HG03025 (cell line): ENCODE measurements at regions not wholly inside any gene's neighbourhood (a gene's known extent, or its start where the extent isn't known, plus 50 kb on each side); places are given as distances from the start of the nearest gene placed in this dataset.

Experiments
- ATAC-seq: cut with Tn5 transposase; IDR thresholded peaks from one replicate; pipeline ENCODE4 v1.9.1; 2021; ENCODE audit warnings: mild to moderate bottlenecking, moderate library complexity; ENCODE audit not compliant: unreplicated experiment, low FRiP score

GRCh38 chr5:2201421-2201820, 318.7 kb upstream of the IRX4 start:
- no peak for ATAC-seq

GRCh38 chr5:2201011-2201410, 318.3 kb upstream of the IRX4 start:
- ATAC-seq: no peak

GRCh38 chr5:2200261-2200950, 317.7 kb upstream of the IRX4 start:
- no peak for ATAC-seq

- ATAC-seq: no peak
Measured at GRCh38 chr5:2199697-2200096, 317.0 kb upstream of the IRX4 start.

- no peak for ATAC-seq
Measured at GRCh38 chr5:2196989-2197619, 314.4 kb upstream of the IRX4 start.

GRCh38 chr5:2196416-2196815, 313.7 kb upstream of the IRX4 start:
- ATAC-seq: no peak

GRCh38 chr5:2194949-2195348, 312.2 kb upstream of the IRX4 start:
- no peak for ATAC-seq

- no peak for ATAC-seq
Measured at GRCh38 chr5:2194236-2194555, 311.5 kb upstream of the IRX4 start.

GRCh38 chr5:2193542-2194235, 311.0 kb upstream of the IRX4 start:
- ATAC-seq: no peak

- no peak for ATAC-seq
Measured at GRCh38 chr5:2193142-2193541, 310.4 kb upstream of the IRX4 start.

- no peak for ATAC-seq
Measured at GRCh38 chr5:2192496-2192895, 309.8 kb upstream of the IRX4 start.

GRCh38 chr5:2191972-2192371, 309.2 kb upstream of the IRX4 start:
- ATAC-seq: no peak

GRCh38 chr5:2190549-2190948, 307.8 kb upstream of the IRX4 start:
- no peak for ATAC-seq

GRCh38 chr5:2188661-2189060, 305.9 kb upstream of the IRX4 start:
- no peak for ATAC-seq

- ATAC-seq: no peak
Measured at GRCh38 chr5:2188137-2188536, 305.4 kb upstream of the IRX4 start.

- no peak for ATAC-seq
Measured at GRCh38 chr5:2187687-2188086, 305.0 kb upstream of the IRX4 start.

- no peak for ATAC-seq
Measured at GRCh38 chr5:2187156-2187555, 304.4 kb upstream of the IRX4 start.

GRCh38 chr5:2186472-2187015, 303.8 kb upstream of the IRX4 start:
- no peak for ATAC-seq

GRCh38 chr5:2185646-2186471, 303.1 kb upstream of the IRX4 start:
- no peak for ATAC-seq

- no peak for ATAC-seq
Measured at GRCh38 chr5:2184563-2185540, 302.1 kb upstream of the IRX4 start.
